ENCODE measurements at regions not wholly inside any gene's neighbourhood (a gene's known extent, or its start where the extent isn't known, plus 50 kb on each side); places are given as distances from the start of the nearest gene placed in this dataset.

GRCh38 chr9:13532407-13532806 is 252.9 kb upstream of the MPDZ start:
- FAIRE-seq, result no peak

GRCh38 chr9:13529321-13530104 is 250.0 kb upstream of the MPDZ start:
- no peaks in the 10 kb centered on the region for H3K9me3 ChIP-seq (ENCODE audit: control insufficient read depth in 2 of 3, insufficient read depth in 1 of 3, low read length in 3 of 3)
- intact Hi-C loops (cut with DNase I), result no loop called here
- no peaks in the 10 kb centered on the region for H3K27me3 ChIP-seq (ENCODE audit: control insufficient read depth, insufficient read depth, low read length)
- no peaks in the 10 kb centered on the region for H3K4me1 ChIP-seq (ENCODE audit: control insufficient read depth in 2 of 3, insufficient read depth in 2 of 3, low read depth in 1 of 3, low read length in 3 of 3)
- no peak overlapping the region for H3K9ac ChIP-seq (ENCODE audit: low read length in 3 of 3)
- no peak for TF ChIP-seq CTCF (IDR thresholded peaks at IDR 0.05; ENCODE audit: borderline replicate concordance, extremely low read depth, insufficient read depth)
- DNase-seq (peak in 1 of 5 donors; percentile 39), FAIRE-seq (no peak)
- no peaks in the 10 kb centered on the region for H3K36me3 ChIP-seq (ENCODE audit: control insufficient read depth in 2 of 3, insufficient read depth in 3 of 3, low read length in 3 of 3)
- H3K4me3 ChIP-seq (ENCODE audit: low read length in 3 of 3), result no peak overlapping the region
- no peak overlapping the region for H3K27ac ChIP-seq (ENCODE audit: low read depth in 2 of 2, low read length in 2 of 2)

More at GRCh38 chr9:13532407-13532806, 252.9 kb upstream of the MPDZ start:
- H3K36me3 ChIP-seq (ENCODE audit: control insufficient read depth in 2 of 3, insufficient read depth in 3 of 3, low read length in 3 of 3), result no peaks in the 10 kb centered on the region
- no peak for TF ChIP-seq CTCF (IDR thresholded peaks at IDR 0.05; ENCODE audit: borderline replicate concordance, extremely low read depth, insufficient read depth)
- H3K27me3 ChIP-seq (ENCODE audit: control insufficient read depth, insufficient read depth, low read length), result no peaks in the 10 kb centered on the region
- DNase-seq, result no peak
- no peaks in the 10 kb centered on the region for H3K4me1 ChIP-seq (ENCODE audit: control insufficient read depth in 2 of 3, insufficient read depth in 2 of 3, low read depth in 1 of 3, low read length in 3 of 3)
- no peak overlapping the region for H3K4me3 ChIP-seq (ENCODE audit: low read length in 3 of 3)
- H3K9ac ChIP-seq (ENCODE audit: low read length in 3 of 3), result no peak overlapping the region
- H3K27ac ChIP-seq (ENCODE audit: low read depth in 2 of 2, low read length in 2 of 2), result no peak overlapping the region
- H3K9me3 ChIP-seq (ENCODE audit: control insufficient read depth in 2 of 3, insufficient read depth in 1 of 3, low read length in 3 of 3), result no peaks in the 10 kb centered on the region
- intact Hi-C loops (cut with DNase I), result no loop called here

- H3K4me3 ChIP-seq (ENCODE audit: low read length in 3 of 3), result no peak overlapping the region
- no peaks in the 10 kb centered on the region for H3K27me3 ChIP-seq (ENCODE audit: control insufficient read depth, insufficient read depth, low read length)
- H3K36me3 ChIP-seq (ENCODE audit: control insufficient read depth in 2 of 3, insufficient read depth in 3 of 3, low read length in 3 of 3), result no peaks in the 10 kb centered on the region
- no peak for FAIRE-seq
- intact Hi-C loops (cut with DNase I), result no loop called here
- H3K9me3 ChIP-seq (ENCODE audit: control insufficient read depth in 2 of 3, insufficient read depth in 1 of 3, low read length in 3 of 3), result no peaks in the 10 kb centered on the region
- H3K4me1 ChIP-seq (ENCODE audit: control insufficient read depth in 2 of 3, insufficient read depth in 2 of 3, low read depth in 1 of 3, low read length in 3 of 3), result no peaks in the 10 kb centered on the region
- TF ChIP-seq CTCF (IDR thresholded peaks at IDR 0.05; ENCODE audit: borderline replicate concordance, extremely low read depth, insufficient read depth), result no peak
- no peak for DNase-seq
- no peak overlapping the region for H3K27ac ChIP-seq (ENCODE audit: low read depth in 2 of 2, low read length in 2 of 2)
- no peak overlapping the region for H3K9ac ChIP-seq (ENCODE audit: low read length in 3 of 3)
Observed at GRCh38 chr9:13524245-13524644, 244.8 kb upstream of the MPDZ start.

All from kidney (tissue), 13 donors.